ENCODE measurements at regions not wholly inside any gene's neighbourhood (a gene's known extent, or its start where the extent isn't known, plus 50 kb on each side); places are given as distances from the start of the nearest gene placed in this dataset.

- TF ChIP-seq POLR2AphosphoS2 (conservative IDR thresholded peaks at IDR 0.05; ENCODE audit: low read length) = no peak
- TF ChIP-seq TFCP2L1 (CRISPR knock-in tag; IDR thresholded peaks at IDR 0.05) = no peak
- TF ChIP-seq CHD4 (IDR thresholded peaks at IDR 0.05; ENCODE audit: borderline replicate concordance) = no peak
- no peak for TF ChIP-seq CHD2 (IDR thresholded peaks at IDR 0.05; ENCODE audit: low read length, partially characterized antibody)
- TF ChIP-seq POLR2A (IDR thresholded peaks at IDR 0.05; ENCODE audit: low read length) = no peak
- TF ChIP-seq RAD21 (conservative IDR thresholded peaks at IDR 0.05 in 1 of 2, IDR thresholded peaks at IDR 0.05 in 1 of 2) = no peak
- TF ChIP-seq EHMT2 (IDR thresholded peaks at IDR 0.05; ENCODE audit: low read depth) = no peak
- no peak for TF ChIP-seq MAFK (IDR thresholded peaks at IDR 0.05; ENCODE audit: partially characterized antibody)
- TF ChIP-seq HOXB5 (CRISPR knock-in tag; IDR thresholded peaks at IDR 0.05) = no peak
- no peak for TF ChIP-seq HES2 (IDR thresholded peaks at IDR 0.05)
- WGBS (ENCODE audit: missing lambda C conversion rate) = 39% methylated on average over 2 of the region's 2 CpGs
- H3K27ac ChIP-seq = no peak overlapping the region
- ChIA-PET POLR2A (no interaction called here), CTCF (no interaction called here)
- FAIRE-seq (no peak), DNase-seq (ENCODE audit: low read depth in 1 of 2, low spot score in 1 of 2) (no peak), ATAC-seq (no peak)
- H3K4me3 ChIP-seq = no peak overlapping the region
- no peak overlapping the region for H3K4me2 ChIP-seq
- no peaks in the 10 kb centered on the region for H3K4me1 ChIP-seq
- H3K9me3 ChIP-seq = no peaks in the 10 kb centered on the region
Measured at GRCh38 chr1:30452925-30453324, 270.5 kb downstream of the MATN1 start.

- Histone ChIP-seq H3K4me3 (no peak overlapping the region), H3K4me2 (no peak overlapping the region), H3K9me3 (no peaks in the 10 kb centered on the region), H3K4me1 (no peaks in the 10 kb centered on the region), H3K27ac (no peak overlapping the region)
- no peak for ATAC-seq
- TF ChIP-seq E2F6 (IDR thresholded peaks at IDR 0.05; ENCODE audit: borderline replicate concordance, low read depth) = no peak
- no peak for TF ChIP-seq EHF (CRISPR knock-in tag; IDR thresholded peaks at IDR 0.05)
- TF ChIP-seq HMGXB4 (CRISPR knock-in tag; IDR thresholded peaks at IDR 0.05; ENCODE audit: borderline replicate concordance) = no peak
- no peak for TF ChIP-seq HOXB5 (CRISPR knock-in tag; IDR thresholded peaks at IDR 0.05)
- no peak for TF ChIP-seq FOSL2 (IDR thresholded peaks at IDR 0.05)
- no peak for TF ChIP-seq FOSL2 (CRISPR knock-in tag; IDR thresholded peaks at IDR 0.05)
- no peak for TF ChIP-seq CHD2 (IDR thresholded peaks at IDR 0.05; ENCODE audit: low read length, partially characterized antibody)
- TF ChIP-seq ESRRA (IDR thresholded peaks at IDR 0.05; ENCODE audit: borderline replicate concordance, low read length) = no peak
- TF ChIP-seq PBX3 (IDR thresholded peaks at IDR 0.05) = no peak
- TF ChIP-seq MYC (IDR thresholded peaks at IDR 0.05; ENCODE audit: borderline replicate concordance, low read length) = no peak
- TF ChIP-seq HEYL (CRISPR knock-in tag; IDR thresholded peaks at IDR 0.05) = no peak
- TF ChIP-seq CBX8 (IDR thresholded peaks at IDR 0.05) = no peak
- TF ChIP-seq NFE2L2 (conservative IDR thresholded peaks at IDR 0.05; ENCODE audit: low read length) = no peak
- TF ChIP-seq CBX2 (IDR thresholded peaks at IDR 0.05; ENCODE audit: borderline replicate concordance, low read depth) = no peak
- TF ChIP-seq POLR2A (IDR thresholded peaks at IDR 0.05; ENCODE audit: low read length) = no peak
- no peak for TF ChIP-seq RAD21 (conservative IDR thresholded peaks at IDR 0.05 in 1 of 2, IDR thresholded peaks at IDR 0.05 in 1 of 2)
- TF ChIP-seq POLR2AphosphoS2 (conservative IDR thresholded peaks at IDR 0.05; ENCODE audit: low read length) = no peak
- TF ChIP-seq JUNB (IDR thresholded peaks at IDR 0.05) = no peak
- no peak for TF ChIP-seq CTCF (IDR thresholded peaks at IDR 0.05)
- TF ChIP-seq HDAC2 (IDR thresholded peaks at IDR 0.05) = no peak
- no peak for TF ChIP-seq RFX5 (IDR thresholded peaks at IDR 0.05)
- 11% methylated on average over 2 of the region's 2 CpGs for WGBS (ENCODE audit: missing lambda C conversion rate)
- FAIRE-seq = no peak
- no peak for DNase-seq (ENCODE audit: low read depth in 1 of 2, low spot score in 1 of 2)
- CTCF ChIA-PET = interaction anchor here (1.5 kb wide), 1 partner anchor 72 kb away, joined by 4 read pairs; no protein-coding TSS in a partner anchor
- POLR2A ChIA-PET = no interaction called here
Measured at GRCh38 chr1:30452170-30452569, 271.2 kb downstream of the MATN1 start.
